ENCODE measurements at regions not wholly inside any gene's neighbourhood (a gene's known extent, or its start where the extent isn't known, plus 50 kb on each side); places are given as distances from the start of the nearest gene placed in this dataset.
"Not testable (repeated sequence)": the region's sequence is repeated elsewhere in the genome, so short reads cannot be mapped to it uniquely, and the experiment has no call there.

DNA sequence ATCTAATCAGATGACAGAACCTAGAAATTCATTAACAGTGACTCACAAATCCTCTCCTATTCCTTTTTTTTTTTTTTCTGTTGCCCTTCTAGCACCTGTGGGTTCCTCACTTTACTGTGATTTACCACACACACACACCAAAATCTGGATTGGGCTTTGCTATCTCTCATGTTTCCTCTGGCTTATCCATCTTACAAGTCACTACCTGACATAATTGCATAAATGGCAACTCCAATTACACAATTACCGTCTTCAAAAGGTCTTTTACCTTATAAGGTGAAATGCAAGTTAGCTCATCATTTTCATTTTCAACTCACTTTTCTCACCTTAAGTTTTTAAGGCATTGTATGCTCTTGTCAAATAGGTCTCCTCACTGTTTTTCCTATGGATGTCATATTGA is 426.3 kb upstream of the MEF2C start:
- TF ChIP-seq, protein P1, sequence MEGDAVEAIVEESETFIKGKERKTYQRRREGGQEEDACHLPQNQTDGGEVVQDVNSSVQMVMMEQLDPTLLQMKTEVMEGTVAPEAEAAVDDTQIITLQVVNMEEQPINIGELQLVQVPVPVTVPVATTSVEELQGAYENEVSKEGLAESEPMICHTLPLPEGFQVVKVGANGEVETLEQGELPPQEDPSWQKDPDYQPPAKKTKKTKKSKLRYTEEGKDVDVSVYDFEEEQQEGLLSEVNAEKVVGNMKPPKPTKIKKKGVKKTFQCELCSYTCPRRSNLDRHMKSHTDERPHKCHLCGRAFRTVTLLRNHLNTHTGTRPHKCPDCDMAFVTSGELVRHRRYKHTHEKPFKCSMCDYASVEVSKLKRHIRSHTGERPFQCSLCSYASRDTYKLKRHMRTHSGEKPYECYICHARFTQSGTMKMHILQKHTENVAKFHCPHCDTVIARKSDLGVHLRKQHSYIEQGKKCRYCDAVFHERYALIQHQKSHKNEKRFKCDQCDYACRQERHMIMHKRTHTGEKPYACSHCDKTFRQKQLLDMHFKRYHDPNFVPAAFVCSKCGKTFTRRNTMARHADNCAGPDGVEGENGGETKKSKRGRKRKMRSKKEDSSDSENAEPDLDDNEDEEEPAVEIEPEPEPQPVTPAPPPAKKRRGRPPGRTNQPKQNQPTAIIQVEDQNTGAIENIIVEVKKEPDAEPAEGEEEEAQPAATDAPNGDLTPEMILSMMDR (conservative IDR thresholded peaks at IDR 0.05; ENCODE audit: low read depth), result no peak
- POLR2A ChIA-PET (ENCODE audit: low non-redundant PET), result no interaction called here
- CTCF ChIA-PET, result no interaction called here
- H3K27ac ChIP-seq, result no peak overlapping the region
- no peak for DNase-seq (ENCODE audit: low spot score)

DNA sequence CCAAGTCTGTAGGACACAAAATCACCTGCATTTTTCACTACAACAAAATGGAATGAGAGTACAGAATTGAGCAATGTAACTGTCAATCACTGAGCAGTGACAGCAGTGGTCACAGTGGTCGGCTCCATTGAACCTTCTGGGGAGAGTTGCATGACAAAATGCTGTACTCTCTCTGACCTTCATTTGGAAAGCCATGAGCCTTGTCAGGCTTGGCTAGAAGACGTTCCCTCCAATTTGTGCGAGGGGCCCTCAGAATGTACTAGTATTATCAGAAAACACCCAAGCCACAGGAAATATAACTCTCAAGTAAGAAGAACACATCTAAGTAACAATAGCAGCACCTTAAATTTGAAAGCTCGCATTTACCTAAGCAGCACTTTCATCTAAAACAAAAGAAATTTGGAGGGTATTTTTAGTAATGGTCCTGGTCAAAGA is 425.6 kb upstream of the MEF2C start:
- ChIA-PET CTCF (no interaction called here), POLR2A (ENCODE audit: low non-redundant PET) (no interaction called here)
- H3K27ac ChIP-seq, result no peak overlapping the region
- TF ChIP-seq, protein P1 (conservative IDR thresholded peaks at IDR 0.05; ENCODE audit: low read depth), result no peak
- no peak for DNase-seq (ENCODE audit: low spot score)

DNA sequence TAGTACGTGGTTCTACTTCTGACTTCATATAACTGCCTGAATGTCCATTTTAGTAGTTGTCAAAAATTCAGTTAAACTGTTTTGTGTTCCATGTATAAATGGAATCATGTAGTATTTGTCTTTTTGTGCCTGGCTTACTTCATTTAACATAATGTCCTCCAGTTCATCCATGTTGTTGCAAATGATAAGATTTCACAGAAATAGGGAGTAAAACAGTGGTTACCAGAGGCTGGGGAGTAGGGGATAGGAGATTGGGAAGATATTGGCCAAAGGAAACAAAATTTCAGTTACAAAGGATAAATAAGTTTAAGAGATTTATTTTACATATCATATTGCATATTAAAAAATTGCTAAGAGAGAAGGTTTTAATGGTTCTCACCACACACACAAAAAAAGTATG is 425.0 kb upstream of the MEF2C start:
- H3K27ac ChIP-seq, result no peak overlapping the region
- TF ChIP-seq, protein P1 (conservative IDR thresholded peaks at IDR 0.05; ENCODE audit: low read depth), result no peak
- POLR2A ChIA-PET (ENCODE audit: low non-redundant PET), result no interaction called here
- DNase-seq (ENCODE audit: low spot score), result no peak
- CTCF ChIA-PET, result no interaction called here

DNA sequence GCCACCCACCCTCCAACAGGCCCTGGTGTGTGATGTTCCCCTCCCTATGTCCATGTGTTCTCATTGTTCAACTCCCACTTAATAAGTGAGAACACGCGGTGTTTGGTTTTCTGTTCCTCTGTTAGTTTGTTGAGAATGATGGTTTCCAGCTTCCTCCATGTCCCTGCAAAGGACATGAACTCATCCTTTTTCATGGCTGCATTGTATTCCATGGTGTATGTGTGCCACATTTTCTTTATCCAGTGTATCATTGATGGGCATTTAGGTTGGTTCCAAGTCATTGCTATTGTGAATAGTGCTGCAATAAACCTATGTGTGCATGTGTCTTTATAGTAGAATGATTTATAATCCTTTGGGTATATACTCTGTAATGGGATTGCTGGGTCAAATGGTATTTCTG is 424.2 kb upstream of the MEF2C start:
- POLR2A ChIA-PET (ENCODE audit: low non-redundant PET); CTCF ChIA-PET; H3K27ac ChIP-seq; DNase-seq (ENCODE audit: low spot score): not testable (repeated sequence)

DNA sequence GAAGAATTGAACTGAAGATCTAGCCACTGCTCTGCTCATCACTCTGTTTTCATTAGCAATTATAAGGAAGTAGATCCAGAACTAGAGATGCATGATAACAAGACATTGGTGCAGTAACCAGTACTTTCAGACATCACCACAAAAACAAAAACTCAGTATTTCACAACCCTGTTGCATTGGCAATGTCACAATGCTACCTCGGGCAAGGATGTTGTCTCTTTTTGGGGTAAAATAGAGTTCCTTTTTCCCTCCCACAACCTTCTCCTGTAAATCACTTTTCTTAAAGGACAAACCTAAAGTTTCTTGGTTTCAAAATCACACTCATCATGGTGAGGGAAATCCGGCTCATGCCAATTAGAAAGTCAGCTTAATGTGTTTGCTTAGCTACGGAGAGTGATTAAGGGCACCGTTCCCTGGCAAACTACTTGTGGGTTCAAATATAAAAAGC is 420.1 kb upstream of the MEF2C start:
- ChIA-PET CTCF (interaction anchor here (0.6 kb wide), 1 partner anchor 10 kb away, joined by 3 read pairs; no protein-coding TSS in a partner anchor), POLR2A (ENCODE audit: low non-redundant PET) (no interaction called here)
- no peak overlapping the region for H3K27ac ChIP-seq
- no peak for DNase-seq (ENCODE audit: low spot score)
- TF ChIP-seq, protein P1 (conservative IDR thresholded peaks at IDR 0.05; ENCODE audit: low read depth), result no peak

DNA sequence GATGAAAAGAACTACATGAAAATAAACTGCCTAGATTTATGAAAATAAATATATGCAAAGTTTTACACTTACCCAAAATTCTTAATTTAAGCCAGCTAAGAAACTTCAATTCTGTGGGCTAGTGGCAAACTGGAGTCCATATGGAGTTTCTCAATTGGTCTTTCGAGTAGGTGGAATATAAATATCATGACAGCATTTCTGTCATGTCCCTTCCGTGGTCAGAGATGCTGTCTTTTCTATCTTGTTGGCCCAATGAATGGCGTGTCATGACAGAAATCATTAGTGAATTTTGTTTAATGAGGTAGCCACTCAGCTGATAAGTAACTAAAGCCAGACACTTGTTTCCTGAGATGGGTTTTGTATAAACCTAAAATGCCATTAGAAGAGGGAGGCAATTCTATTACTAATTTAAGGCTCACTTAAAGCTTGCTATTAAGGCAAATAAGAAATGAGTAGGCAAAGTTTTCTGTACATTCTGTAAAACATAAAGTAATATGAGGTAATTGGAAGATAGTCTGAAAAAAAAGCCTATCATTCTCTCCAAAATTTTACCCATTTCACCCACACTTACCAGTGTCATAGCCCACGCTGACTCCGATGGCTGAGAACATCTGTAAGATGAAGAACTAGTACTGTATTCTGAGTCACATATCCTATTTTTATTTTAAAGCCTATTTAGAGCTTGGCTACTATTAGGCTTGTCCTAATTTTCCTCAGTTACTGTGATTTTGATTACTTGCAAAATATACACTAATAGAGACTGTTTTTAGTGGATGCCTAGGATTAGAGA is 419.3 kb upstream of the MEF2C start:
- no peak overlapping the region for H3K27ac ChIP-seq
- no peak for DNase-seq (ENCODE audit: low spot score)
- ChIA-PET CTCF (interaction anchor here (0.6 kb wide), 1 partner anchor 11 kb away, joined by 3 read pairs; no protein-coding TSS in a partner anchor), POLR2A (ENCODE audit: low non-redundant PET) (no interaction called here)
- TF ChIP-seq, protein P1 (conservative IDR thresholded peaks at IDR 0.05; ENCODE audit: low read depth), result no peak

DNA sequence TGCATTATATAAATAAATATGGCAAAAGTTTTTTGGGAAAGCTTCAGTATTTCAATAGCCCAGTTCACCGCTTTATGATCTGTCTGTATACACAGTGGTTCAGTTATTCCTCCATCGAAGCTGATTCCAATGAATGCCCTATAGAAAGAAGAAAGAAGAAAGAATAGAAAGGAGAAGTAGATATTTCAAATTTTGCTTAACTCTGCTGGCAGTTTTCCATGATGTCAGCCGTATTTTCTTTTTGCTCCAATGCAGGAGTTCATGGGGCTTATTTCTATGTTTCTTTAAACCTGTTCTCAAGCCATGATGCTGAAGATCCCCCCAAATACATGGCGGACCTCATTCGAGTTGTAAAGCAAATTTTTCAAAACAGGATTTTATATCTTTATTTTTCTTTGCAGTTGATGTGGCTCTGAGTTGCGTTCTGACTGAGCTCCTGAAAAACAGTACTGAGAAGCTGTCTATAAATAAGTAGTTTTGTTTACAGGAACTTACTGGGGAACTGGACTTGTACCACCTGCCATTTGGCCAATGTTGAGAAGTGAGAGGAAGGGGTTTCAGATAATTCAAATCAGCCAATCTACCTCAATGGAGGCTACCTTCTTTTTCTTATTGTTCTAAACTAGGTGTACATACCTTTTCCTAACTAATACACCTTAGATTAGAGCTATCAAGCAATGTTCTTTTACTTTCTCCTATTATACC is 418.5 kb upstream of the MEF2C start:
- no peak for DNase-seq (ENCODE audit: low spot score)
- POLR2A ChIA-PET (ENCODE audit: low non-redundant PET), result no interaction called here
- TF ChIP-seq, protein P1 (conservative IDR thresholded peaks at IDR 0.05; ENCODE audit: low read depth), result no peak
- no peak overlapping the region for H3K27ac ChIP-seq
- CTCF ChIA-PET, result no interaction called here
